HG03159 (cell line): ENCODE measurements at regions not wholly inside any gene's neighbourhood (a gene's known extent, or its start where the extent isn't known, plus 50 kb on each side); places are given as distances from the start of the nearest gene placed in this dataset.

Source experiments
- ATAC-seq: cut with Tn5 transposase; IDR thresholded peaks from one replicate; pipeline ENCODE4 v1.9.1; 2021; ENCODE audit warnings: mild to moderate bottlenecking, moderate library complexity; ENCODE audit not compliant: unreplicated experiment

GRCh38 chr6:105598264-105598663 is 195.4 kb upstream of the PREP start:
- no peak for ATAC-seq

- no peak for ATAC-seq
These were observed 193.4 kb upstream of the PREP start for GRCh38 chr6:105596284-105596755.

- ATAC-seq = no peak
These were observed 192.9 kb upstream of the PREP start for GRCh38 chr6:105595829-105596228.

- no peak for ATAC-seq
These were observed 191.9 kb upstream of the PREP start for GRCh38 chr6:105594821-105595220.

- ATAC-seq = no peak
These were observed 191.2 kb upstream of the PREP start for GRCh38 chr6:105593805-105594671.

- no peak for ATAC-seq
These were observed 190.3 kb upstream of the PREP start for GRCh38 chr6:105593056-105593690.

- ATAC-seq = no peak
These were observed 189.4 kb upstream of the PREP start for GRCh38 chr6:105592329-105592728.

GRCh38 chr6:105591053-105591452 is 188.2 kb upstream of the PREP start:
- ATAC-seq = peak; percentile 86

GRCh38 chr6:105588123-105588710 is 185.3 kb upstream of the PREP start:
- ATAC-seq = no peak

GRCh38 chr6:105587349-105588122 is 184.7 kb upstream of the PREP start:
- ATAC-seq = no peak

- no peak for ATAC-seq
These were observed 175.4 kb upstream of the PREP start for GRCh38 chr6:105578179-105578707.

- no peak for ATAC-seq
These were observed 170.7 kb upstream of the PREP start for GRCh38 chr6:105573556-105573955.

- ATAC-seq = no peak
These were observed 170.3 kb upstream of the PREP start for GRCh38 chr6:105573138-105573537.

GRCh38 chr6:105570416-105570815 is 167.5 kb upstream of the PREP start:
- no peak for ATAC-seq

- ATAC-seq = no peak
These were observed 166.8 kb upstream of the PREP start for GRCh38 chr6:105569706-105570105.

- no peak for ATAC-seq
These were observed 165.9 kb upstream of the PREP start for GRCh38 chr6:105568751-105569150.

- ATAC-seq = no peak
These were observed 165.3 kb upstream of the PREP start for GRCh38 chr6:105568142-105568541.

- ATAC-seq = no peak
These were observed 164.3 kb upstream of the PREP start for GRCh38 chr6:105567140-105567539.

- no peak for ATAC-seq
These were observed 163.6 kb upstream of the PREP start for GRCh38 chr6:105566503-105566902.

- ATAC-seq = no peak
These were observed 161.4 kb upstream of the PREP start for GRCh38 chr6:105564121-105564902.
